Ishikawa (cell line): ENCODE measurements at regions not wholly inside any gene's neighbourhood (a gene's known extent, or its start where the extent isn't known, plus 50 kb on each side); places are given as distances from the start of the nearest gene placed in this dataset.

Experiments used
- CEBPB ChIP-seq: IDR thresholded peaks from 2 replicates; pipeline ENCODE4 v1.6.1; 2012
- CREB1 ChIP-seq: IDR thresholded peaks from 2 replicates; pipeline ENCODE4 v1.6.1; 2012; ENCODE audit warnings: low read depth
- EGR1 ChIP-seq: IDR thresholded peaks from 2 replicates; pipeline ENCODE4 v1.6.1; 2012
- EP300 ChIP-seq: IDR thresholded peaks from 2 replicates; pipeline ENCODE4 v1.6.1; 2012; ENCODE audit warnings: borderline replicate concordance
- FOXM1 ChIP-seq: IDR thresholded peaks from 2 replicates; pipeline ENCODE4 v1.6.1; 2012; ENCODE audit warnings: low read depth, borderline replicate concordance
- NFIC ChIP-seq: IDR thresholded peaks from 2 replicates; pipeline ENCODE4 v1.6.1; 2012
- RAD21 ChIP-seq: IDR thresholded peaks from 2 replicates; pipeline ENCODE4 v1.6.1; 2012; ENCODE audit warnings: low read depth
- TAF1 ChIP-seq: IDR thresholded peaks from 2 replicates; pipeline ENCODE4 v1.6.1; 2012; ENCODE audit warnings: low read depth, mild to moderate bottlenecking
- TCF12 ChIP-seq: IDR thresholded peaks from 2 replicates; pipeline ENCODE4 v1.6.1; 2012; ENCODE audit warnings: low read depth
- TEAD4 ChIP-seq: IDR thresholded peaks from 2 replicates; pipeline ENCODE4 v1.6.1; 2012
- YY1 ChIP-seq: IDR thresholded peaks from 2 replicates; pipeline ENCODE4 v1.6.1; 2012; ENCODE audit warnings: low read depth
- ZBTB7A ChIP-seq: IDR thresholded peaks from 2 replicates; pipeline ENCODE4 v1.6.1; 2012; ENCODE audit warnings: low read depth
- TF ChIP-seq, protein P1 (sequence below): IDR thresholded peaks from 2 replicates; pipeline ENCODE4 v1.6.1; 2012
- TF ChIP-seq, protein P2 (sequence below): IDR thresholded peaks from 2 replicates; pipeline ENCODE4 v1.6.1; 2012; ENCODE audit warnings: low read depth, mild to moderate bottlenecking
- TF ChIP-seq, protein P3 (sequence below): IDR thresholded peaks from 2 replicates; pipeline ENCODE4 v1.6.1; 2012

DNA sequence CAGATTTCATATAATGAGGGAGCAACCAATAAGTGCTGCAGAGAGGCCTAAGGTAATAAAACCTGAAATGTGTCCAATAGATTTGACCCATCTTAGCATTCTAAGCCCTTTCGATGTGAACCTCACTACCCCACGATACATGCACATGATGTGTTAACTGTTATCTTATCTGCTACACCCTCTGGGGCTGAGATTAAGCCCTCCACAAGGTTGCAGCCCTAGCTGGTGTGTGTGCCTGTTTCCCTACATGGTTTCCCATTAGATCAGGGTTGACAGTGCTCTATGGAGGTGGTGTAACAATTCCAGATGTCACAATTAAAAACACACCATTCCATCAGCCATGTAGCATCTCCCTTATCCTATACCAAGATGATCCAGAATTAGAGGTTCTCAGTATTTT is 68.9 kb upstream of the THSD7B start:
- no peak for TF ChIP-seq NFIC

DNA sequence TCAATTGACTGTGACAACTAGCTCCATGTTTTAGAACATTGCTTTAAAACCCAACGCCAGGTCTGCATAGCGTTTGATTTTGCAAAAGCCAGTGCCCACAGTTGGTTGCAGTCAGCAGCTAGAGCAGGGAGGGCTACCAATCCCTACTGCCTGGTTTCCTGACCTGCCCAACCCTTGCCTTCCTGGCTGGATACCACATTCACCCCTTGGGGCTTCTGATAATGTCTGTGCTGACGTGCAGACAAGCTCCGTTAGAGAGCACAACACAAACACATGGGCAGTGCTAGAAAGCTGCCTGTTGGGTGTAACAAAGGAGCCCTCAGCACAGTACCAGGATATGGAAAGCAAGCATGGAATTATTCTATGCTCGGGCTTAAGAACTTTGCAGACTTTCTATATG is 71.4 kb upstream of the THSD7B start:
- TF ChIP-seq FOXM1 (no peak), TEAD4 (no peak), EGR1 (no peak)

- no peak for TF ChIP-seq YY1
These were observed 99.6 kb upstream of the THSD7B start for GRCh38 chr2:136665736-136666135.

DNA sequence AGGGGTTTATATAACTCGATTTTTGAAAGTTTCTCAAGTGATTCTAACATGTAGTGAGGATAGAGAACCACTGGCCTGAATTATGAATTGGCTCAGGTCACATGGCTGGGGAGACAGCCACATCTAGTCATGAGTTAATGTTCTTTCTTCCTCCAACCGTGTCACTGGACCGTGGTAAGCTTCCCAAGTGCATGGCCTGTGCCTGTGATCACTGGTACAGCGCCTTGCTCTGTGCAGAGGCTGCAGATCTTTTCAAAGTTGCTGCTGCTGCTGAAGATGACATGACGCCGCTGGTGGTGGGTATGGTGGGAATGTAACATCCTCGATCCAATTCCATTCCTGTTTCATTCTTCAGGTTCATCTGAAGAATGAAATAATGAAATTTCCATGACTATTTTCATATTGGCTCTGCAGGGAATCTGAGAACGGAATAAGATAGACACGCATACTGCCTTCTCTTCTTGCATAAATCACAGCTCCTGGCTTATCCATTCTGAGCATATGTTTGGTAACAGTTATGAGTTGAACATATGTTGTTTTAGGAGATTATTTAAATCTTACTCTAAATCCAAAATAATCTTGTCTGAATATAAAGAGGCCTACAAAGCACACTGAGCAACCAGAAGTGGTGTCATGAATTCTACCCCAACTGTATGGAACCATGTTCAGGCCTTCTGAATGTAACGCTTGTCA is 100.5 kb upstream of the THSD7B start:
- TF ChIP-seq CREB1 = no peak
- TF ChIP-seq, protein P1, sequence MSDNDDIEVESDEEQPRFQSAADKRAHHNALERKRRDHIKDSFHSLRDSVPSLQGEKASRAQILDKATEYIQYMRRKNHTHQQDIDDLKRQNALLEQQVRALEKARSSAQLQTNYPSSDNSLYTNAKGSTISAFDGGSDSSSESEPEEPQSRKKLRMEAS = no peak
- TF ChIP-seq FOXM1 = no peak
- TF ChIP-seq TCF12 = no peak
- TF ChIP-seq CEBPB = no peak
- TF ChIP-seq, protein P2, sequence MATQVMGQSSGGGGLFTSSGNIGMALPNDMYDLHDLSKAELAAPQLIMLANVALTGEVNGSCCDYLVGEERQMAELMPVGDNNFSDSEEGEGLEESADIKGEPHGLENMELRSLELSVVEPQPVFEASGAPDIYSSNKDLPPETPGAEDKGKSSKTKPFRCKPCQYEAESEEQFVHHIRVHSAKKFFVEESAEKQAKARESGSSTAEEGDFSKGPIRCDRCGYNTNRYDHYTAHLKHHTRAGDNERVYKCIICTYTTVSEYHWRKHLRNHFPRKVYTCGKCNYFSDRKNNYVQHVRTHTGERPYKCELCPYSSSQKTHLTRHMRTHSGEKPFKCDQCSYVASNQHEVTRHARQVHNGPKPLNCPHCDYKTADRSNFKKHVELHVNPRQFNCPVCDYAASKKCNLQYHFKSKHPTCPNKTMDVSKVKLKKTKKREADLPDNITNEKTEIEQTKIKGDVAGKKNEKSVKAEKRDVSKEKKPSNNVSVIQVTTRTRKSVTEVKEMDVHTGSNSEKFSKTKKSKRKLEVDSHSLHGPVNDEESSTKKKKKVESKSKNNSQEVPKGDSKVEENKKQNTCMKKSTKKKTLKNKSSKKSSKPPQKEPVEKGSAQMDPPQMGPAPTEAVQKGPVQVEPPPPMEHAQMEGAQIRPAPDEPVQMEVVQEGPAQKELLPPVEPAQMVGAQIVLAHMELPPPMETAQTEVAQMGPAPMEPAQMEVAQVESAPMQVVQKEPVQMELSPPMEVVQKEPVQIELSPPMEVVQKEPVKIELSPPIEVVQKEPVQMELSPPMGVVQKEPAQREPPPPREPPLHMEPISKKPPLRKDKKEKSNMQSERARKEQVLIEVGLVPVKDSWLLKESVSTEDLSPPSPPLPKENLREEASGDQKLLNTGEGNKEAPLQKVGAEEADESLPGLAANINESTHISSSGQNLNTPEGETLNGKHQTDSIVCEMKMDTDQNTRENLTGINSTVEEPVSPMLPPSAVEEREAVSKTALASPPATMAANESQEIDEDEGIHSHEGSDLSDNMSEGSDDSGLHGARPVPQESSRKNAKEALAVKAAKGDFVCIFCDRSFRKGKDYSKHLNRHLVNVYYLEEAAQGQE = no peak
- TF ChIP-seq EP300 = no peak
- no peak for TF ChIP-seq EGR1
- TF ChIP-seq ZBTB7A = no peak
- TF ChIP-seq YY1 = no peak

- TF ChIP-seq, protein P1 = no peak
- no peak for TF ChIP-seq EP300
- no peak for TF ChIP-seq TAF1
- no peak for TF ChIP-seq EGR1
- no peak for TF ChIP-seq TCF12
- TF ChIP-seq NFIC = no peak
- TF ChIP-seq CREB1 = no peak
- TF ChIP-seq, protein P3, sequence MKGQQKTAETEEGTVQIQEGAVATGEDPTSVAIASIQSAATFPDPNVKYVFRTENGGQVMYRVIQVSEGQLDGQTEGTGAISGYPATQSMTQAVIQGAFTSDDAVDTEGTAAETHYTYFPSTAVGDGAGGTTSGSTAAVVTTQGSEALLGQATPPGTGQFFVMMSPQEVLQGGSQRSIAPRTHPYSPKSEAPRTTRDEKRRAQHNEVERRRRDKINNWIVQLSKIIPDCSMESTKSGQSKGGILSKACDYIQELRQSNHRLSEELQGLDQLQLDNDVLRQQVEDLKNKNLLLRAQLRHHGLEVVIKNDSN = no peak
- no peak for TF ChIP-seq YY1
- no peak for TF ChIP-seq RAD21
- TF ChIP-seq, protein P2 = no peak
- TF ChIP-seq FOXM1 = no peak
- no peak for TF ChIP-seq CEBPB
- no peak for TF ChIP-seq ZBTB7A
- TF ChIP-seq TEAD4 = no peak
These were observed 107.1 kb upstream of the THSD7B start for GRCh38 chr2:136658201-136658600.

GRCh38 chr2:136653861-136654260 is 111.5 kb upstream of the THSD7B start:
- TF ChIP-seq EGR1 = no peak
- TF ChIP-seq YY1 = no peak
- no peak for TF ChIP-seq CEBPB
- TF ChIP-seq NFIC = no peak
- TF ChIP-seq, protein P3 = no peak
- TF ChIP-seq TCF12 = no peak
- TF ChIP-seq, protein P1 = no peak
- TF ChIP-seq CREB1 = no peak
- TF ChIP-seq ZBTB7A = no peak
- no peak for TF ChIP-seq FOXM1
- TF ChIP-seq TEAD4 = no peak
- TF ChIP-seq RAD21 = no peak
- TF ChIP-seq, protein P2 = no peak
- no peak for TF ChIP-seq EP300
- no peak for TF ChIP-seq TAF1
